GM06990 (cell line): ENCODE measurements at regions not wholly inside any gene's neighbourhood (a gene's known extent, or its start where the extent isn't known, plus 50 kb on each side); places are given as distances from the start of the nearest gene placed in this dataset.
"Not testable (repeated sequence)": the region's sequence is repeated elsewhere in the genome, so short reads cannot be mapped to it uniquely, and the experiment has no call there.

Experiments used
- DNase-seq: peaks from one replicate; pipeline ENCODE4 v3.0.0-alpha.2; 2011; ENCODE audit not compliant: insufficient read length; ENCODE audit errors: extremely low read depth
- H3K27me3 ChIP-seq: replicated peaks from 2 replicates; pipeline ENCODE4 v1.6.0; 2011; ENCODE audit warnings: low read length; ENCODE audit not compliant: control insufficient read depth, insufficient read depth
- H3K36me3 ChIP-seq: 2 replicates; pipeline ENCODE4 v1.5.1; 2011; ENCODE audit warnings: low read length; ENCODE audit not compliant: control insufficient read depth, insufficient read depth
- H3K4me3 ChIP-seq: replicated peaks from 2 replicates; pipeline ENCODE4 v1.5.1; 2011; ENCODE audit warnings: low read depth, mild to moderate bottlenecking, control low read depth, low read length
- TF ChIP-seq, protein P1 (sequence below): IDR thresholded peaks from 2 replicates; pipeline ENCODE4 v1.5.1; 2011; ENCODE audit warnings: low read length, control low read depth, mild to moderate bottlenecking, inconsistent platforms; ENCODE audit not compliant: insufficient read depth, poor library complexity, severe bottlenecking

DNA sequence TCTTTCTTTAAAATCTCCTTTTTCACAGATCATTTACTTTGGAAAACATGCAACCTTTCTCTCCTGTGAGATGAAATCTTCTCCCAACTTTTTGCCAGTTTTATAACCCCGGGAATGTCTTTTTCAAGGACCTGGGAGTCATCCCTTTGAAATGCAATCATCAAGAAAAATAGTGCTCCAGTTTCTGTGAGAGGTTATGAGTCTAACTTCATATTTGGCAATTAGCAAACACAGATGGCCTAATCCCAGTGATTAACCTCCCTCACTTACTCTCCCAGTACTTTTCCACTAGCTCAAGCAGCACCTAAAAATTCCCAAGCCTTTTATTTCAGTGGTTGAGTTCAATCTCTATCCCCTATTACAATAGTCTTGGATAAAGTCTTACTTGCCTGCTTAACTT lies 185.8 kb upstream of the TMEM106B start:
- Histone ChIP-seq H3K4me3 (no peak overlapping the region), H3K36me3 (no peaks in the 10 kb centered on the region), H3K27me3 (no peaks in the 10 kb centered on the region)
- TF ChIP-seq, protein P1, sequence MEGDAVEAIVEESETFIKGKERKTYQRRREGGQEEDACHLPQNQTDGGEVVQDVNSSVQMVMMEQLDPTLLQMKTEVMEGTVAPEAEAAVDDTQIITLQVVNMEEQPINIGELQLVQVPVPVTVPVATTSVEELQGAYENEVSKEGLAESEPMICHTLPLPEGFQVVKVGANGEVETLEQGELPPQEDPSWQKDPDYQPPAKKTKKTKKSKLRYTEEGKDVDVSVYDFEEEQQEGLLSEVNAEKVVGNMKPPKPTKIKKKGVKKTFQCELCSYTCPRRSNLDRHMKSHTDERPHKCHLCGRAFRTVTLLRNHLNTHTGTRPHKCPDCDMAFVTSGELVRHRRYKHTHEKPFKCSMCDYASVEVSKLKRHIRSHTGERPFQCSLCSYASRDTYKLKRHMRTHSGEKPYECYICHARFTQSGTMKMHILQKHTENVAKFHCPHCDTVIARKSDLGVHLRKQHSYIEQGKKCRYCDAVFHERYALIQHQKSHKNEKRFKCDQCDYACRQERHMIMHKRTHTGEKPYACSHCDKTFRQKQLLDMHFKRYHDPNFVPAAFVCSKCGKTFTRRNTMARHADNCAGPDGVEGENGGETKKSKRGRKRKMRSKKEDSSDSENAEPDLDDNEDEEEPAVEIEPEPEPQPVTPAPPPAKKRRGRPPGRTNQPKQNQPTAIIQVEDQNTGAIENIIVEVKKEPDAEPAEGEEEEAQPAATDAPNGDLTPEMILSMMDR, result no peak
- no peak for DNase-seq

DNA sequence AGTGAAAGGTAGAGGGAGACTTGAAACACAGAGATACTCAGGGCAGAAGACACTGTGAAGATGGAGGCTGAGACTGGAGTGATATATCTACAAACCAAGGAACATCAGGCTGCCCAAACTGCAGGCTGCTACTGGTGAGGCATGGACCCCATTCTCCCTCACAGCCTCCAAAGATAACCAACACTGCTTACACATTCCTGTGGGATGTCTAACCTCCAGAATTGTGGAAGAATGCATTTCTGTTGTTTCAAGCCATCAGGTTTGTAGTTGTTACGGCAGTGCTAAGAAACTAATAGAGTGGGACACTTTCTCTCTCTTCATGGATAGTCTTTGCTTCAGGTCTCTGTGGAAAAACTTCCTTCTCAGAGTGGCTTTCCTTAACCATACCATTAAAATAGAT lies 182.6 kb upstream of the TMEM106B start:
- TF ChIP-seq, protein P1, result no peak
- Histone ChIP-seq H3K27me3 (no peaks in the 10 kb centered on the region), H3K36me3 (no peaks in the 10 kb centered on the region), H3K4me3 (no peak overlapping the region)
- DNase-seq, result no peak

DNA sequence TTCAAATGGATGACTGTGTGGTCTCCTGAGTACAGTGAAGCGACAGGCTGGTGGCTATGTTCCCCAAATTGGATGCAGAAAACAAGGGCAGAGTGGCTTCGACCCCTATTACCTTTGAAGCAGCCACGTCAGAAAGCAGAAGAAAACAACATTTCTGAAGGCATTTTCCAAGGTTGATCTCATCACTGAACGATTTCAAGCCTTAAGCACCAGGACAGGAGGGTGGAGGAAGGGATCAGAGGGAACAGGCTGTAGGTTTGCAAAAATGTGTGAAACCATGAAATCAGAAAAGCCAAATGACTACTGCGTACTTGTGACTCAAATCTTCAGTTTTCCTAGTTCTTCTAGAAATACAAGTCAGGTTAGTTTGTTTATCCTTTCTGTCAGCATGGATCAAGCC lies 181.0 kb upstream of the TMEM106B start:
- H3K27me3 ChIP-seq, result no peaks in the 10 kb centered on the region
- no peak for DNase-seq
- TF ChIP-seq, protein P1, result no peak
- no peaks in the 10 kb centered on the region for H3K36me3 ChIP-seq
- no peak overlapping the region for H3K4me3 ChIP-seq

DNA sequence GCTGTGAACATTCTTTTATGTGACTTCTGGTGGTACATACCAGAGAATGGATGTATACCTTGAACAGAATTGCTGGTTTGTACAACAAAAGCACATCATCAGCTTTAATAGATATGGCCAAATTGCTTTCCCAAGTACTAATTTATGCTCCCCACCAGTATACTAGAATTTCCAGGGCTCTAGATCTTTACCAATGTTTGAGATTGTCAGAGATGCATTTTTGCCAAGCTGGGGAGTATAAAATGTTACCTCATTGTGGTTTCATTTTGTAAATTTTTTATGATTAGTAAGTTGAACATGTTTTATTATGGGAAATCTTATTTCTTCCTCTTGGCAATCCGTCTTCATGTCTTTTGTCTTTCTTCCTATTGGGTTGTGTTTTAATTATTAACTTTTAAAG lies 179.9 kb upstream of the TMEM106B start:
- no peak overlapping the region for H3K4me3 ChIP-seq
- DNase-seq, result no peak
- no peaks in the 10 kb centered on the region for H3K36me3 ChIP-seq
- H3K27me3 ChIP-seq, result no peaks in the 10 kb centered on the region
- TF ChIP-seq, protein P1, result no peak

DNA sequence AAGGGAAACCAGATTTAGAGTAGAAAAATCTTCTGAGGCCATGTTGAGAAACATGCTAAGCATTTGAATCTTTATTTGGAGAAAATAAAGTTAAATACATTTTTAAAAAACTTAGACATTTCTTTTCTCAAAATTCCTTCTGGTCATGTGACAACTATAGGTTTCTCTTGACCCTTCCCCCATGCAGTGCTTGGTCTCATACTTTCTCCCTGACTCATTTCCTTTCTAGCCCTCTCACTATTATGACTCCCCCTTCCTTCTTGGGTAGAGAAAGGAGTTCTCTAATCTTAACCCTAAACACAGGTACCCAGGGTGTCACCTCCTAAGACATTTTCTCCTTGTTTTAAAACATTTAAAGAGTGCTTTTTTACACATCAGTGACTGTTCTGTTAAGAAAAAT lies 179.5 kb upstream of the TMEM106B start:
- TF ChIP-seq, protein P1, result no peak
- Histone ChIP-seq H3K27me3 (no peaks in the 10 kb centered on the region), H3K4me3 (no peak overlapping the region), H3K36me3 (no peaks in the 10 kb centered on the region)
- DNase-seq, result no peak

DNA sequence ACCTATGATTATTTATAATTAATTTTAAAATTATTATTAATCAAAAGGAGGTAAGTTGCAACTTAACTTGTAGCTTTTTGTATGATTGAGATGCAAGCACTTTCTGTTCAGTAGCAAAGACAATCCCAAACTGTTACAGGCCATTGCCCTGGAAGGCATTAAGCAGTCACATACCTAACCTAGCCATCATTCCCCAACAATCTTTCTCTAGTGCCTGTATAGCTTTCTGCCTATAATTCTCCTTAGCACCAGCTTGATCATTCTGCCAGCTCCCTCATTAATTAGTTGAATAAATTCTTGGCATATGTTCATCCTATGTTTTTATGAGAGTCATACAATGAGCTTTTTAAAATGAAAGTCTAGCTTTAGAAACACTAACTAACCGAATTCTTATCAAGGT lies 178.9 kb upstream of the TMEM106B start:
- DNase-seq, result no peak

DNA sequence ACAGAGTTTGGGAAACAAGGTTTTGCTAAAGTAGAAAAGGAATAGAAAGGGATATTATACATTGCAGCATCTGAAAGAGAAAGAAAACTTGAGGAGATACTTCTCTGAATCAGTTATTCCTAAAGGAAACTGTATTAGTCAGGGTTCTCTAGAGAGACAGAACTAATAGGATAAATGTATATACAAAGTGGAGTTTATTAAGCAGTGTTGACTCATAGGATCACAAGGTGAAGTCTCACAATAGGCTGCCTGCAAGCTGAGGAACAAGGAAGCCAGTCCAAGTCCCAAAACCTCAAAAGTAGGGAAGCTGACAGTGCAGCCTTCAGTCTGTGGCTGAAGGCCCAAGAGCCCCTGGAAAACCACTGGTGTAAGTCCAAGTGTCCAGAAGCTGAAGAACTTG lies 167.6 kb upstream of the TMEM106B start:
- not testable (repeated sequence) for H3K27me3 ChIP-seq, H3K4me3 ChIP-seq, H3K36me3 ChIP-seq, DNase-seq

More for the DNA sequence above, 178.9 kb upstream of the TMEM106B start:
- H3K36me3 ChIP-seq, result no peaks in the 10 kb centered on the region
- TF ChIP-seq, protein P1, result no peak
- no peak overlapping the region for H3K4me3 ChIP-seq
- H3K27me3 ChIP-seq, result no peaks in the 10 kb centered on the region
